Cardiac septum (tissue), 1 donor: ENCODE measurements at regions not wholly inside any gene's neighbourhood (a gene's known extent, or its start where the extent isn't known, plus 50 kb on each side); places are given as distances from the start of the nearest gene placed in this dataset.

Experiments
- DNase-seq: peaks from one replicate; pipeline ENCODE4 v3.0.0-alpha.2; 2020; ENCODE audit warnings: low spot score
- intact Hi-C: fragments of 100-400 bp; cut with DNase I; formaldehyde crosslinking; loops from one replicate; pipeline ENCODE4 v1.14.0; 2022
- donor health status: DM: no; HTN: no; CAD: no.

DNA sequence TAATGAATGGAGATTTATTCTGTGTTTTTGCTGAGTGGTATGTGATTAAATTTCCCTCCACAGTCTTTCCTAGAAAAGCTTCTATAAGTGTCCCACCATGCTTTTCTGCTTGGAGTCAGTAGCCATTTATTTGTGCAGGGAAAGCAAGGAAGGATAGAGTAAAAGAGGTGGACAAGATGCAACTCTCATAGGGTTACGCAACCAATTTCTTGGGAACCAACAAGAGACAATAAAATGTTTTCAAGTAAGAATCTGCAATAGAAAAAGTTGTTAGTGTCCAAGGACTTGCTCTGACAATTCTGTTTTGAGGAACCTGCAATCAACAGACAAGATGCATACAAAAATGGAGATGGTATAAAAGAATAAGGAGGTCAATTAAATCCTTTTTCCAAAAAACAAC lies 153.8 kb upstream of the MITF start:
- intact Hi-C loops = no loop called here

GRCh38 chr3:69582044-69582443 lies 157.2 kb upstream of the MITF start:
- intact Hi-C loops = no loop called here
- no peak for DNase-seq

More for the DNA sequence above, 153.8 kb upstream of the MITF start:
- DNase-seq = no peak

GRCh38 chr3:69579306-69580041 lies 159.8 kb upstream of the MITF start:
- DNase-seq = no peak
- intact Hi-C loops = no loop called here

- intact Hi-C loops = no loop called here
- no peak for DNase-seq
Observed at GRCh38 chr3:69569520-69569919, 169.7 kb upstream of the MITF start.

GRCh38 chr3:69568951-69569350 lies 170.3 kb upstream of the MITF start:
- no peak for DNase-seq
- intact Hi-C loops = no loop called here

GRCh38 chr3:69568458-69568857 lies 170.8 kb upstream of the MITF start:
- DNase-seq = no peak
- intact Hi-C loops = no loop called here

DNA sequence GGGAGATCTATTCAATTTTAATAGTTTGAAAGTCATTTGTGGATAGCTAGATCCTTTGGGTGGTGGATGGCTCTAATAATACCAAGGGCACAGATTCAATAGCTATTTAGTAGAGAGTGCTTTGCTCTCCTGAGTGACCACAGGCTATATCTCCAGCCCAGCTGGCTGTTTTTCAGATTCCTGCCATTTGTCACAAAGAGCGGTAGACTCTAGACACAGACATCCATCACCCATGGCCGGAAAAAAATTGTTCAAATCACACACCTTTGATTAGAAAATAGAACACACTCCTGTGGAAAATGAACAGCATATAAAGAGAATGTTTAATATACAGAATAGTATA lies 171.6 kb upstream of the MITF start:
- DNase-seq = no peak
- intact Hi-C loops = no loop called here

- intact Hi-C loops = no loop called here
- no peak for DNase-seq
Observed at GRCh38 chr3:69567023-69567709, 172.1 kb upstream of the MITF start.

GRCh38 chr3:69566275-69566674 lies 173.0 kb upstream of the MITF start:
- no peak for DNase-seq
- intact Hi-C loops = no loop called here

- intact Hi-C loops = no loop called here
- DNase-seq = no peak
Observed at GRCh38 chr3:69565316-69565715, 173.9 kb upstream of the MITF start.

GRCh38 chr3:69563981-69564380 lies 175.3 kb upstream of the MITF start:
- intact Hi-C loops = no loop called here
- no peak for DNase-seq

DNA sequence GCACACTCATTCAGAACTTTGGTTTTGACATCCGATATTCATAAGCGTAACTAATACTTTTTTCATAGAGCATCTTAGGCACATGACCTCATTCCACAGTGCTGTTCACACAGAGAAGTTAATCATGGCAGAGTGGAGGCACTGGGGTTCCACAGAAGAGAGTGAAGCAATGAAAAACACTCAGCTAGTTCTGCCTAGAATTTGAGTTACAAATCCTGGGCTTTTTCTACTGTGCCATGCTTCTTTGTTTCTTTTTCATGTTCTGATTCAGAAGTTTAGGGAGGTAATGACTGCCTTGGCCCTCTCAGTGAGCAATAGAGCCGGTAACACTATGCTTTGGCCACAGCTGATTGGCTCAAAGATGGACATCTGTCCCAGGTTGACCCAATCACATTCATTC lies 176.1 kb upstream of the MITF start:
- no peak for DNase-seq
- intact Hi-C loops = no loop called here

DNA sequence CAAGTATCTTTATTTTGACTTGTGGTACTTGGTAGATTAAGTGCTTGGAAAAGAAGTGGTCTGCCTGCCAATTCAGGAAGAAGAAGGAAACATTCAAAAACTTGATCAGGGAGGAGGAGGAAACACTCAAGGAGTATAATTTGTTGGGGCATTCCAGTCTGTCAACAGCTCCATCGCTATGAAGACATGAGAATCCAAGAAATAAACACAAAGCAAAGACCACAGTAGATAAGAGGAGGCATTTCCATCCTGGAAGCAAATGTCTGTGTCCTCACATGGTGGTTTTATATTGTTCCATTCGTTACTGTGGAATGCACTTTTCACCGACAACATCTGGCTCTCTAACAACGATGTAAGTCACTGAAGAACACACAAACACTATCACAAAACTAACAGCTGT lies 176.1 kb upstream of the FRMD4B start:
- intact Hi-C loops = no loop called here
- no peak for DNase-seq

DNA sequence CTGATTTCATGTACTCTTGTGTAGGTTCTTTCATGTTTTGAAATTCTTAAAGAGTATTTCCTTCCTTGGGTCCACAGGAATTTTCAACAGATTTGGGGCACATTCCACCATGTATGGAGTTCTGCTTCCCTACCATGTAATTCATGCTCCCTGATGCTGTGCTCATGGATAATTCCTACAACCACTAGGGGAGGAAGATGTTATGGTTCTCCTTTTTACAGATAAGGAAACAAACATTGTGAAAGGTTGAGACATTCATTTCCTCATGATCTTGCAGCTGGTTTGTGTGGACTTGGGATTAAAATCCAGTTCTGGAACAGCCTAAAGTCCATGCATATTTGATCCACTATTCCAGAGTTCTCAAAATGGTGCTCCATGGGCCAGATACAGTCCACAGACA lies 174.9 kb upstream of the FRMD4B start:
- intact Hi-C loops = no loop called here
- no peak for DNase-seq

- no peak for DNase-seq
- intact Hi-C loops = no loop called here
Observed at GRCh38 chr3:69560116-69560515, 174.2 kb upstream of the FRMD4B start.

- no peak for DNase-seq
- intact Hi-C loops = loop anchor here (10.0 kb wide), 1 partner anchor 244 kb away; no protein-coding TSS in a partner anchor
Observed at GRCh38 chr3:69558912-69559311, 173.0 kb upstream of the FRMD4B start.

GRCh38 chr3:69554576-69554975 lies 168.7 kb upstream of the FRMD4B start:
- intact Hi-C loops = loop anchor here (10.0 kb wide), 1 partner anchor 240 kb away; no protein-coding TSS in a partner anchor
- no peak for DNase-seq

DNA sequence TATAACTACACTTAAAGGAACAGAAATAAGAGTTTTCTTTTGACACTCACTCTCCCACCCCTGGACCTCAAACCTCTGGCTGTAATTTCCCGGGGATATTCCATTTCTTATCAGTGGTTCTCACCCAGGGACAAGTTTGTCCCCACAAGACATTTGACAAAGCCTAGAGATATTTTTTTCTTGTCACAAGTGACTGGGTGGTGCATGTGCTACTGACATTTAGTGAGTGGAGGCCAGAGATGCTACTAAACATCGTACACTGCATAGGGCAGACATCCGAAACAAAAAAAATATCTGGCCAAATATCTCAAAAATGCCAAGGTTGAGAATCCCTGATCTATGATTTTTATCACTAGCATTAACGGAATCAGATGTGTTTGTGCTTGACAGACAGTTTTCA lies 168.0 kb upstream of the FRMD4B start:
- no peak for DNase-seq
- intact Hi-C loops = loop anchor here (10.0 kb wide), 1 partner anchor 239 kb away; no protein-coding TSS in a partner anchor

- intact Hi-C loops = no loop called here
Observed at GRCh38 chr3:69547461-69547880, 161.6 kb upstream of the FRMD4B start.

GRCh38 chr3:69542805-69543429 lies 157.0 kb upstream of the FRMD4B start:
- DNase-seq = no peak
- intact Hi-C loops = no loop called here

More at GRCh38 chr3:69547461-69547880, 161.6 kb upstream of the FRMD4B start:
- no peak for DNase-seq
